Testis (tissue), 2 donors: ENCODE measurements at regions not wholly inside any gene's neighbourhood (a gene's known extent, or its start where the extent isn't known, plus 50 kb on each side); places are given as distances from the start of the nearest gene placed in this dataset.

Experiments
- CTCF ChIP-seq, 3 experiments: fragments of 450-650 bp in 2 of 3; fragments of 200-600 bp in 1 of 3; sonication (generic) in 1 of 3; IDR thresholded peaks; one replicate each; pipeline ENCODE4 v1.5.1; 2016 to 2019; ENCODE audit warnings: antibody characterized with exemption in 3 of 3, mild to moderate bottlenecking in 2 of 3, moderate library complexity in 1 of 3
- POLR2A ChIP-seq: fragments of 450-650 bp; IDR thresholded peaks from one replicate; pipeline ENCODE4 v1.6.1; 2017; ENCODE audit warnings: antibody characterized with exemption, mild to moderate bottlenecking, moderate library complexity

- TF ChIP-seq CTCF (IDR thresholded peaks at IDR 0.05): no peak
- no peak for TF ChIP-seq POLR2A
Observed at GRCh38 chr3:95297581-95297980, 1234.7 kb downstream of the NSUN3 start.
